ENCODE measurements at regions not wholly inside any gene's neighbourhood (a gene's known extent, or its start where the extent isn't known, plus 50 kb on each side); places are given as distances from the start of the nearest gene placed in this dataset.

DNA sequence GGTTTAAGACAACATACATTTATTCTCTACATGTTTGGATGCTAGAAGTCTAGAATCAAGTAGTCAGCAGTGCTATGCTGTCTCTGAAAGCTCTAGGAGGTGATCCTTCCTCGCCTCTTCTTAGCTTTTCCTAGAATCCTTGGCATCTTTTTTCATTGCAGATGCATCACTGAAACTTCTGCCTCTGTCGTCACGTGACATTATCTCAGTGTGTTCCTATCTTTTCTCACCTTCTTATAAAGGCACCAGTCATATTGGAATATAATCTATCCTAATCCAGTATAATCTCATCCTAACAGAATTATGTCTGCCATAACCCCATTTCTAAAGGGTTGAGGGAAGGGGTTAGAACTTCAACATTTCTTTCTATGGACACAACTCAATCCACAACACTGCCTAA, 851.2 kb upstream of the CRIM1 start:
- no peak for TF ChIP-seq CTCF (IDR thresholded peaks at IDR 0.05; ENCODE audit: insufficient read depth, low read depth, low read length)
- TF ChIP-seq EZH2 (IDR thresholded peaks at IDR 0.05; ENCODE audit: insufficient read depth, low read length), result no peak
- Histone ChIP-seq H3K4me2 (ENCODE audit: low read length) (no peak overlapping the region), H3K9ac (ENCODE audit: low read length) (no peak overlapping the region), H3K4me3 (ENCODE audit: insufficient read depth, low read depth, low read length) (no peak overlapping the region), H3K27me3 (ENCODE audit: insufficient read depth, low read length) (no peaks in the 10 kb centered on the region), H2AFZ (ENCODE audit: low read depth, low read length) (no peak overlapping the region), H3K9me3 (ENCODE audit: insufficient read depth, low read depth, low read length) (no peaks in the 10 kb centered on the region), H3K79me2 (ENCODE audit: insufficient read depth, low read length) (no peaks in the 10 kb centered on the region), H3K27ac (ENCODE audit: low read depth, low read length) (no peak overlapping the region), H3K36me3 (ENCODE audit: insufficient read depth, low read length) (no peaks in the 10 kb centered on the region), H4K20me1 (ENCODE audit: insufficient read depth, low read length) (no peaks in the 10 kb centered on the region), H3K4me1 (ENCODE audit: insufficient read depth, low read length) (no peaks in the 10 kb centered on the region)
- Mint-ChIP-seq H3K27ac (ENCODE audit: unreplicated experiment) (no peak overlapping the region), H3K27me3 (ENCODE audit: low read depth, unreplicated experiment) (no peaks in the 10 kb centered on the region), H3K36me3 (ENCODE audit: low read depth, unreplicated experiment) (no peaks in the 10 kb centered on the region), H3K9me3 (ENCODE audit: unreplicated experiment) (no peaks in the 10 kb centered on the region), H3K4me3 (ENCODE audit: unreplicated experiment) (no peak overlapping the region), H3K4me1 (ENCODE audit: low read depth, unreplicated experiment) (no peaks in the 10 kb centered on the region)
- DNase-seq (ENCODE audit: low read depth) (no peak), FAIRE-seq (no peak)

DNA sequence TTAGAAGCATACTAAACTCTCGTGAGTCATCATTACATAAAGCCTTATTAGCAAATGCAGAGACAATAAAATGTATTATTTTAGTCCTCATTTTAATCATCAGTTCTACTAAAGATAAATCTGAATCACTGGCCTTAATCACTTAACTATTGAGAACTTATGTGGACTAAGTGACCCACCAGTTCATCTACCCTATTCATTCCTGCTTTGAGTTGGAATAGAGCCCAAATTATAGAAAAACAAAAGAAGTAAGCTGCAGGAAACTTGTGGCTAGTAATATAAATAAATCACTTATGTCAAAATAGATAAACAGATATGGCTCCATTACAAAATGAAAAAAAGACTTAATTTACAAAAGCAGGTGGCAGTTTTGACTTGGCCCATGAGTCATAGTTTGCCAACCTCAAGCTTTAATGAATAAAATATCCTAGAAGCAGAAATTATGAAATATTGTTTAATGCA, 851.8 kb upstream of the CRIM1 start:
- TF ChIP-seq CTCF (IDR thresholded peaks at IDR 0.05; ENCODE audit: insufficient read depth, low read depth, low read length), result no peak
- no peaks in the 10 kb centered on the region for H3K27me3 ChIP-seq (ENCODE audit: insufficient read depth, low read length)
- H3K9ac ChIP-seq (ENCODE audit: low read length), result no peak overlapping the region
- H3K36me3 ChIP-seq (ENCODE audit: insufficient read depth, low read length), result no peaks in the 10 kb centered on the region
- no peak overlapping the region for H2AFZ ChIP-seq (ENCODE audit: low read depth, low read length)
- peak overlapping the region; percentile 8 for H3K4me2 ChIP-seq (ENCODE audit: low read length)
- no peak overlapping the region for H3K4me3 ChIP-seq (ENCODE audit: insufficient read depth, low read depth, low read length)
- H3K27me3 Mint-ChIP-seq (ENCODE audit: low read depth, unreplicated experiment), result no peaks in the 10 kb centered on the region
- H3K4me1 ChIP-seq (ENCODE audit: insufficient read depth, low read length), result no peaks in the 10 kb centered on the region
- DNase-seq (ENCODE audit: low read depth), result peak; percentile 48
- no peaks in the 10 kb centered on the region for H4K20me1 ChIP-seq (ENCODE audit: insufficient read depth, low read length)
- no peaks in the 10 kb centered on the region for H3K9me3 ChIP-seq (ENCODE audit: insufficient read depth, low read depth, low read length)
- H3K36me3 Mint-ChIP-seq (ENCODE audit: low read depth, unreplicated experiment), result no peaks in the 10 kb centered on the region
- no peak overlapping the region for H3K27ac Mint-ChIP-seq (ENCODE audit: unreplicated experiment)
- no peaks in the 10 kb centered on the region for H3K79me2 ChIP-seq (ENCODE audit: insufficient read depth, low read length)
- no peak for FAIRE-seq
- no peak overlapping the region for H3K27ac ChIP-seq (ENCODE audit: low read depth, low read length)
- H3K4me1 Mint-ChIP-seq (ENCODE audit: low read depth, unreplicated experiment), result no peaks in the 10 kb centered on the region
- H3K4me3 Mint-ChIP-seq (ENCODE audit: unreplicated experiment), result no peak overlapping the region
- H3K9me3 Mint-ChIP-seq (ENCODE audit: unreplicated experiment), result no peaks in the 10 kb centered on the region

DNA sequence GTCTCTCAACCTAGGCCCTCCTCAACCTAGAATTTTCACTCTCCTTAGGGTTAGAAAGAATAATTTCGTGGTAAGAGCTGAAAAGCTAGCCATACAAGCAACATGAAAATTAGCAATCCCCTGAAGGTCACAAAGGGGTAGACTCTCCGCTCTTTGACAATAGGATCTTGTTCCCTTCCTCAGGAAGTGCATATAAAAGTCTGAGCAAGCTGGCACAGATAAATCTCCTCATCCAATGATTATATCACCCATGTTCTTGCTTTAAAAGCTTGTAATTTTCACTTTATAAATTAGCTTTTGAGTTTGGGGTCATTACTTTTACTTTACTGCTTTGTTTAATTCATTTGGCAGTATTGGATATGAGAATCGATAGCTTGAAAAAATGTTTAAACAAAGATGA, 852.3 kb upstream of the CRIM1 start:
- DNase-seq (ENCODE audit: low read depth) (no peak), FAIRE-seq (no peak)
- Mint-ChIP-seq H3K36me3 (ENCODE audit: low read depth, unreplicated experiment) (no peaks in the 10 kb centered on the region), H3K4me1 (ENCODE audit: low read depth, unreplicated experiment) (no peaks in the 10 kb centered on the region), H3K4me3 (ENCODE audit: unreplicated experiment) (no peak overlapping the region), H3K27ac (ENCODE audit: unreplicated experiment) (no peak overlapping the region), H3K27me3 (ENCODE audit: low read depth, unreplicated experiment) (no peaks in the 10 kb centered on the region), H3K9me3 (ENCODE audit: unreplicated experiment) (no peaks in the 10 kb centered on the region)
- no peaks in the 10 kb centered on the region for H3K27me3 ChIP-seq (ENCODE audit: insufficient read depth, low read length)
- no peaks in the 10 kb centered on the region for H4K20me1 ChIP-seq (ENCODE audit: insufficient read depth, low read length)
- no peaks in the 10 kb centered on the region for H3K79me2 ChIP-seq (ENCODE audit: insufficient read depth, low read length)
- H3K27ac ChIP-seq (ENCODE audit: low read depth, low read length), result no peak overlapping the region
- H3K4me1 ChIP-seq (ENCODE audit: insufficient read depth, low read length), result no peaks in the 10 kb centered on the region
- H3K4me2 ChIP-seq (ENCODE audit: low read length), result peak overlapping the region; percentile 8
- no peak overlapping the region for H3K9ac ChIP-seq (ENCODE audit: low read length)
- no peak overlapping the region for H2AFZ ChIP-seq (ENCODE audit: low read depth, low read length)
- H3K36me3 ChIP-seq (ENCODE audit: insufficient read depth, low read length), result no peaks in the 10 kb centered on the region
- H3K9me3 ChIP-seq (ENCODE audit: insufficient read depth, low read depth, low read length), result no peaks in the 10 kb centered on the region
- TF ChIP-seq EZH2 (IDR thresholded peaks at IDR 0.05; ENCODE audit: insufficient read depth, low read length) (no peak), CTCF (IDR thresholded peaks at IDR 0.05; ENCODE audit: insufficient read depth, low read depth, low read length) (no peak)
- no peak overlapping the region for H3K4me3 ChIP-seq (ENCODE audit: insufficient read depth, low read depth, low read length)
